NOMO-1 treated with dmso at 0.1 percent for 144 hours (cell line): ENCODE measurements at regions not wholly inside any gene's neighbourhood (a gene's known extent, or its start where the extent isn't known, plus 50 kb on each side); places are given as distances from the start of the nearest gene placed in this dataset.

Experiments used
- DNase-seq: peaks from one replicate; lab custom pipeline; 2025; ENCODE audit not compliant: unreplicated experiment; lab: John Stamatoyannopoulos, UW

DNA sequence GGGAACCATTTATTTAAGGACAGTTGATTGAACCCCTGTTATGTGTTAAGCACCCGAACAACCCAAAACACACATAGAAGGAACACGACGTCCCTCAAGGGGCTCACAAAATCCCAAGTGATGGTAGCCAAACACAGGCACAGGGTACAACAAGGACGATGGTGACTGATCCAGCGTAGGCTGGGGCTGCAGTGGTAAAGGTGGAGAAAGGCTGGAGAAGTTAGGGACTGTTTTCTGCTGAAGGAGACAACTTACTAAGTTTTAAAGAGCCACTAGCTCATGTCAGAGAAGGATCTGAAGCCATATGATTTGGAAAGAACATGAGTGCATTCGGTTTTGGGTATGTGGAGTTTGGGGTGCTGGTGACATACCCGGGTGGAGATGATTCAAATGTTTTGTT is 229.6 kb upstream of the TNRC6C start:
- no peak for DNase-seq

DNA sequence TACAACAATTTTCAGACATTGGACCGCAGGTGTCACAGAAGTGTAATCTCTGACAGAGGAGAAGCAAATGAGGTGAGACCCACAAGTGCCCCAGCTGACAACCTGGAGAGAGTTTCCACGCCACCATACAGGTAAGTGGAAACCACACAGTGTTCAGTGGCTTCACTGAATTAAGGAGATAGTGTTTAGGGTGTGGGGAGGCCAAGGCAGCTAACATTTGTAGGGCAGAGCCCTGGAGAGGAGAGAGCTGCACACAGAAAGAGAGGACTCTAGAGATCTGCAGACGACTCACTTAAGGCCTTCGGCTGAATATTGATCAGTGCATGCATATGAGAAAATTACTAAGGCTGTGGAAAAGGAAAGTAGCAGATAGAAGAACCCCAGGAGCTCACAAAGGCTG is 228.9 kb upstream of the TNRC6C start:
- no peak for DNase-seq

DNA sequence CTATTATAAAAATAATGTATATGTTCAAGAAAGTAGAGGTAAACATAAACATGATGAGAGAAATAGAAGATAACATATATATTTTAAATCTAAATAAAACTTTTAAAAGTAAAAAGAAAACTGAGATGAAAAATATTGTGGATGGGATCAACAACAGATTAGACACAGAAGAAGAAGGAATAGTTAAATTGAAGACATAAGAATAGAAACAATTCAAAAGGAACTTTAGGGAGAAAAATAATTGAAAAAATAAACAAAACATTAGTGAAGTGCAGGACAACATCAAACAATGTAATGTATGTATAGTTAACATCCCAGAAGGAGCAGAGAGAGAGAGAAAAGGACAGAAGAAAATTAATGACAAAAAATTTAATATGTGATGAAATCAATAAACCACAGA is 228.1 kb upstream of the TNRC6C start:
- DNase-seq = no peak

DNA sequence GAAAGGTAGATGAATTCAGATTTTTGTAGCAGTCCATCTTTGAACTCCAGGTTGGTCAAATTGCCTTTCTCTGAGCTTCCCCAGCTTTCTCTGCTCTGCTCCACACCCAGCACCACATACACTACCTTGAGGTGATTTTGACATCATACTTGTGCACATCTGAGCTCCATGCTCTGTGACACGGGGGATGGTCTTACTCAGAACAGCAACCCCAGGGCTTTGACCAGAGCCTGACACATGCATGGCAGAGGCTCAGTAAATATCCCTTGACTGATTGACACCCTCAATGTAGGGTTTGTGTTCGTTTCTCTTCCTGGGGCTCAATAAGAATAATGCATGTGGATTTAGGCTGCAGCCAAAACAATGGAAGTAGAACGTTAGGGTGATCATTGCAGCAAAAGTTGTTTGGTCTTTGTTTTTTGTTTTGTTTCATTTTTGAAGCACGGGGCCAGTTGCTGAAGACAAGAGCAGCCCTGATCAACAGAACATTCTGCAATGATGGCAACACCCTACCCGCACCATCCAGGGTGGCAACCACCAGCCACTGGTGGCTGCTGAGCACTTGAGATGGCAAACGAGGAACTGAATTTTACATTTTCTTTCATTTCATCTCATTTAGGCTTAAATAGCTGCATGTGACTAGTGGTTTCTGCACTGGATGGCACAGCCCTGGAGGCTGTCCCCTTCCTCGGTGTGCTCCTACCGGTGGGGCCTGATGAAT is 224.8 kb upstream of the TNRC6C start:
- DNase-seq = no peak

DNA sequence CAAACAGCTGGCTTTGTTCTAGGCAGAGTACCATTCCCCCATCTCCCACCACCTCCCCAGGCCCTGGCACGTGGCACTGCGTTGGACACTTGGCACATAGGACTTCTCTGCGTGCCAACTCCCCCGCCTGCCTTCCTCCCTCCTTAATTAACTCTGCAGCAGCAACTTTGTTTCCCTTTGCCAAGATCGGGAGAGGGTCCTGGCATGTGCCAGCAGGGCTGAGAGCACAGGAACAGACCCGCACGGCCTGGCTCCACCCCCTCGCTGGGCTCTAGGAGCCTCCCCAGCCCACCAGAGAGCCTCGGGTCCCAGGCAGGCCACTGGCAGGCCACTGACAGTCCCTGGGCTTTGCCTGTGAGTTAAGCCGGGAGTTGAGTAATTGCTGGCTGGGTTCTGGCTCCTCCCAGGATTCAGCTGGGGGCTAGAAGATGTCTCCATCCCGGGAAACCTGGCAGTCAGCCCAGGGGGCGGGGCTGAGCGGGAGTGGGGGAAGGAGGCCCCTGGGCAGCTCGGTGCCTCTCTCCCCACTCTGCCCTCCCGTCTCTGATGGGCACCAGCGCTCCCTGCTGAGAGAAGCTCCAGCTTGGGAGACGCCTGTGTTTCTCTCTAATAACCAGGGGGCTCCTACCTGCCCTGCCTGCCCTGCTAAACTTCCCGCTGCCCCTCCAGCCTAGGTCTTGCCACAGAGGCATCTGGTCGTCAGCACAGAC is 224.0 kb upstream of the TNRC6C start:
- no peak for DNase-seq

DNA sequence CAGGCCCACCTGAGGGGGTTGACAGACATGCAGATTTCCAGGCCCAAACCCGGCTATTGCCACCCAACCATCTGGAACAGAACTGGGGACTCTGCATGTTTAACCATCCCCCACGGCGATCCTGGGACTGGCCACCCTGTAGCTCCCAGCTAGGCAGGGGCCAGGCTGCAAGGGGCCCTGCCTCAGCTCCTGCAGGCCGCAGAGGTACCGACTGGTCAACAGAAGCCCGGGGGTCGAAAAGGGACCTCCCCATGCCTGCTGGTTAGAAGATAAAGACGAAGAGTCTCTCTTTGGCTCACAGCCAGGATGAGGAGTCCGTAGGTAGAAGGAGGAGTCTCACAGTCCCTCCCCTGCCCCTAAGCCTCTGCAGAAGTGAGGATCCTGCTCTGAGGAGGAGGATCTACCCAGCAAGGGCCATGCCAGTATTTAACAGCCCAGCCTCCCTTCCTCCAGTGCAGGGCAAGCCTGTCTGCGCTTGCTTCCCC is 223.4 kb upstream of the TNRC6C start:
- no peak for DNase-seq

DNA sequence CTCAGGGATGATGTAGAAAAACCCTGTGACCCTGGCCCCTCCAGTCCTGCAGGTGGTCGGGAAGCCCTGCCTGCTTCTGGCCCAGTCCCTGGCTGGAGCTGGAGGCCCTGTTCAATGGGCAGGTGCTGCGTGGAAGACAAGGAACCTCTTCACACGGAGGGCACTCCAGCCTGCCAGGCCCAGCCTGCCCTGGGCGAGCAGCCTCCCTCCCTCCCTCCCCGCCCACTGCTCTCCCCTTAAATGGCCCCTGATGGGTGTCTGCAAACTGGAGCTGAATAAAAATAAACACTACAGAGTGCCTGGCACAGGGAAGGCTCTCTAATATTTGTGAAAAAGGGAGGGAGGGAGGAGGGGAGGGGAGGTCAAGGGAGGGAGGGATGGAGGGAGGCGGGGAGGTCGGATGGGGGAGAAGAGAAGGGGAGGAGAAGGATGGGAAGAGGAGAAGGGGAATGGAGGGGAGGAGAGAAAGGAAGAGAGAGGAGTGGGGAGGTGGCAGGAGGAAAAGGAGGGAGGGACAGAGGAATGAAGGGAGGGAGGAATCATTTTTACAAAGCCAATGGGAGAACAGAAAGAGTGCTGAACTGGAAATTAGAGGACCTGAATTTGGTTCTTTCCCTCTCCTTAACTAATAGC is 222.8 kb upstream of the TNRC6C start:
- no peak for DNase-seq

DNA sequence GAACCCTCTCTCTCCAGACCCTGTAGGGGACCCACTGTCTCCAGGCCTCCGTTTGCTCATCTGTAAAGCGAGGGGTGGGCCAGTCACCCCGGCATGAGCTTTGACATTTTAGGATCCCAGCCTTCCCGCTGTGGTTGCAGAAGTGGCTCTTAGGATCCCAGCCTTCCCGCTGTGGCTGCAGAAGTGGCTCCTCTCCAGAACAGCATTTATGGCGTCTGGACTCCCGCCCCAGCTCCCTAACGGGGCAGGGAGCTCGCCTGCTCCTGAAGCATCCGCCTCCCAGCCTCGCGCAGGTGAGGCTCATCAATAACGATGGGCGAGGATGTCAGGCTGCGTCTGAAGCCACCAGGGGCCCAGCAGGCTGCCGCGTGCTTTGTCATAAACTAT is 222.3 kb upstream of the TNRC6C start:
- no peak for DNase-seq

DNA sequence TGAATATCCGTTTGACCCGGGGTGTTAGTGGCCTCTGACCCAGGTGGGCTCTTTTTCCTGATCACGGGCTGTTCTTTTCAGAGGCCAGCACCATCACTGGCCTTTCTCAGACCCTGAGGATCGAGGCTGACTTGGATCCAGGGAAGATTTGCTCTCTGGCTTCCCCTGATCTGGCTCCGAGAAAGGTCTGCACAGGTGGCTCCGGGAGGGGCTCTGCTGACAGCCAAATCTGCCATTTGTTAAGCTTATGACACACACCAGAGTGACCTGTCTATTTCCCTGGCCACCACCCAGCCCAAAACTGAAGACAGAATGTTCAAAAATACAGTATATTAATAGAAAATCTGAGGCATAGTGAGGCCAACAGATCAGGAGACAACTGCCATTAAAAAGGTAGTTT is 221.8 kb upstream of the TNRC6C start:
- no peak for DNase-seq

DNA sequence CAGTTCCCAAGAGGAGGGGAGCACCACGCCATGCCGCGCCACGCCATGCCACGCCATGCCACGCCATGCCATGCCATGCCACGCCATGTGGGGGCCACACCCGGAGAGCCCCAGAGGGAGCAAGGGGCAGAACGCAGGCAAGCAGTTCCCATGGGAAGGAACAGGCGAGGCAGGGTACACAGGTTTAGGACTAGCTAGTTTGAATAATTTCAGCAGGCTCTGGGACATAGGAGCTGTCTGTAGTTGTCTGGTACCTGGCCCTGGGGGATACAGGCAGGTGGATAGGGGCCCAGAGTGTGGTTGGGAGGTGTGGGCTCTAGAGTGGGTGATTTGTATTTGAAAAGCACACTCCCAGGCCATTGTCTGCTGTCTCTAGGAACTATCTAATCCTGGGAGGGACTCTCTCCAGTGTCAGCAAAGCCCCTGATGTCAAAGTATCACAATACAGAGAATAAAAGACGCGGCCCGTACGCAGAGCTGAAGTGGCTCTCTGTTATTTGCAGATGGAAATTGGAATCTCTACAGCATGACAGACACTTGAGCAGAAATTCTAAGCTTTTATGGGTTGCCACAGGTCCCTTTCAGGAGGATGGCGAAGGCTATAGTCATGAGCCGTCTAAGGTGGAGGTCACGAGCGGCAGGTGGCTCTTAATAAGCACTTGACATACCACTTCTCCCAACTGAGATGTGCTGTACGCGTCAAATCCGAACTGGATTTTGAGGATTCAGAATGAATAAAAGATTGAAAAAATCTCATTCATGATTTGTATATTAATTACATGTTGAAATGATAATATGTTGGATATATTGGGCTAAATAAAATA is 220.8 kb upstream of the TNRC6C start:
- no peak for DNase-seq

DNA sequence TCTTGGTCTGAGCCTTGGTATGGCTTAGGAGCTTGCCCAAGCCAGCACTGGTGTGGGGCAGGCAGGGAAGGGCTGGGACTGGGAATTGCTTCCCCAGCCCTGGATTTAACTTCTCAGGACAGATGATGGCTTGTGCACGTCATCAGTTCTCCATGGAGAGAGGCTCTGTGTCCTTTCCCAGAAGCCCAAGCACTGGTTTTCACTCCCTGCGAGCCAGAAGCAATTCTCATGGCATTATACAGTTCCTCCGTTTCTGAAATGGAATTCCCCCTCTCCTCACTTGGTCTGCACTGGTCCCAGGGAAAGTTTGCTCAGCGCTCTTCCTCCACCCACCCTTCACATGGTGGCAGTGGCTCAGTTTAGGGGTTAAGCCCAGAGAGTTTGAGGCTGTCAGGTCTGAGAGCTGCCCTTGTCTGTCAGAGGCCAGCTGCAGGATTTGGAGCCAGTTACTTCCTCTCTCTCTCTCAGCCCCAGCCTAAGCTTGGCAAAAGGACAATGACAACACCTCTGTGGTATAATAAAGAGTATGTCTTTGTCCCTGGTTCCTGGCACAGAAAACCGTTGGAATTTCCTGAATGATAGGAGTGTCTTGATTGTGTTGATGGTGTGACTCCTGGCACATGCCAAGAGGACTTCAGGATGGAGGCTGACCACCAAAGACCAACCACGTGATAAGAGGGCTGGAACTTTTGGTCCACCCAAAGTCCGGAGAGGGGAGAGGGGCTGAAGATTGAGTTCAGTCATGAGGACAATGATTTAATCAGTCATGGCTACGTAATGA is 219.6 kb upstream of the TNRC6C start:
- no peak for DNase-seq

DNA sequence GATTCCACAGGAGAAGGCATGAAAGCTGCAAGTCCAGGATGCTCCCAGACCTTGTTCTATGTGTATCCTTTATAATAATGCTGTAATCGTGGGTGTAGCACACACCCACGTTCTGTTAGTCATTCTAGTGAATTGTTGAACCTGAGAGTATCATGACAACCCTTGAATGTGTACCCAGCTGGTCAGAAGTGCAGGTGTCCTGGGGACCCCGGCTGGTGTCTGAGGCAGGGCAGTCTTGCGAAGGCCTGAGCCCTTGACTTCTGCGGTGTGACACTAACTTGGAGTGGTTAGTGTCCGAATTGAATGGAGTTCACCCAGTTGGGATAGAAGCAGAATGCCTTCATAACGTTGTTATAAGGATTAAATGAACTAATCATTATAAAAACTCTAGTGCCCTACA is 218.0 kb upstream of the TNRC6C start:
- DNase-seq = no peak

DNA sequence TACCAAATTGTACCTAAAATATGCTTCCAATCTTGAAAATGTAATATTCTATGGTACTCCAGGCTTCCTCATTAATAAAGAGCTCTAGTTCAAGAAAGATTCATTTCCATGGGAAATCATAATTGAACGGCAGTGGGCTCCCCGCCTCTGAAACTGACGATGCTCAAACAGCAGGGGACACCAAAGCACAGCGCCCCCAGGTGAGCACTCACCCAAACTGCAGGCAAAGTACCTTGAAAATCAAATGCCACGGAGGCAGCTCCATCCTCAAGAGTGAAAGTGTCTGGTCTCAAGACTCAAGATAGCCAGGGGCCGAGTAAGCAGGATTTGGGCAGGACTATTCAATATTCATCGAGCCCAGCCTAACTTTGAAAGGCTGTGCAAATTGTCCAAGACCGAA is 217.4 kb upstream of the TNRC6C start:
- DNase-seq = no peak

DNA sequence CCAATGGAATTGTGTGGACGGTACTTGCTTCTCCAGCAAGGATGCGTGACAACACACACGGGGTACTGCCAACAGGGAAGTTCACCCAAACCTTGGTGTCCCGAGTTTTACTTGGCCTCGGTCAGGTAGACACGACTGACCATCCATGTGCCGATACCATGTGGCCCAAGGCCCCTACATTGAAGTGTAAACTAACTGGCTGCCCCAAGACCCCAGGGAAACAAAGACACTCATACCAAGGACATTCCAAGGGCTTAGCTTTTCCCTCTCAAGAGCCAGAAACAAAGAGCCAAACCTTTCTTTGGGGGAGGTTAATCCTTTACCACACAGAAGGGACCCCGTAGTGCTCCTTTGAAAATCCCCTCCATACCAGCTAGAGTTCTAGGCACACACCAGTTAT is 215.9 kb upstream of the TNRC6C start:
- DNase-seq = no peak

DNA sequence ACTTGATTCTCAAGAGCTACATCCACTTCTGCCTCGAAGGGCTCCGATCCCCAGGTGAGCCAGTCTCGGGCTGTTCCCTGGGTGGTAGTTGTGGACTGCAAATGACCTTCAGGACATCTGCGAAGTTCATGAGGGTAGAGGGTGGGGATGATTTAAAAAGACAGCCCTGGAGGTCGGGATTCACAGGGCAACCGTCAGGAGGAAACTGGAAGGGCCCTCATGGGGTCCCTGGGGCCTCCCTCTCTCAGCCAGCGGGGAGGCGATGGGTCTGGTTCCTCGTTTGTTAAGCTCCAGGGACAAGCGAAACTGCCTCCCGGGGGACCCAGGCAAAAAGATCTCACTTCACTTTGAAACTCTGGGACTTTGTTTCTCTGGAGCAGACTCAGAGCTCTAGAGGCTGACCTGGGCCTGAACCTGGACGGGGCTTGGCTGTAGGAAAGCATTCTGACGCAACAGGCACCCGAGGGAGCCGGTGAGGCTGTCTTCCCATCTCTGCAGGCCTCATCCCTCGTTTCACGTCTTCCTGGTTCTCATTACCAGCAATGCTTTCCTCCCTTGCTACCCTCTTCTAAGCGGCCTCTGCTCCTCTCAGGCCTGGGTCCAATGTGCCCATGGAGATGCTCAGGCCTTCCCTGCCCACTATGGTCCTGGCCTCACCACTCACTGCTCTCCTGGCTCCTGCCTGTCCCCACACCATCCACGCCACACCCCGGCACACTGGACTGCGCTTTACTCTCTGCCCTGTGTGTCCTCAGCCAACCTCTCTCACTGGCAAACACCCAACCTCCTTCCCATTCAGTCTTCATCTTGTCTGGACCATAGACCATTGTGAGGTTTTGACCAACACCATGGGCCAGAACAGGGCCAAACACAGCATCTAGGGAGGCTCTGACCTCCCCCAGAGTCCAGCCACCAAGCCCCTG is 214.2 kb upstream of the TNRC6C start:
- no peak for DNase-seq

DNA sequence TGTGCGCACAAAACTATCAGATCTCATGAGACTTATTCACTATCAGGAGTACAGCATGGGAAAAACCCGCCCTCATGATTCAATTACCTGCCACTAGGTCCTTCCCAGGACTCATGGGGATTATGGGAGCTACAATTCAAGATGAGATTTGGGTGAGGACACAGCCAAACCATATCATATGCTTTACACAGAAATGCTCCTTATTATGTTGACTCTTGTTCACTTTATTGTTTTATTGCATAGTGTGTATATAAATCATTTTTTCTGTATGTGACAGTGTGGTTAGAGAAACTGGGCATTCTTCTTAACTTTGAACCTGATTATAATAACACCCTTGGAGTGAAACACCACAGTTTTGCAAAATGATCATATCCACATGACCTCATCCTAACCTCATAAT is 212.8 kb upstream of the TNRC6C start:
- DNase-seq = no peak

DNA sequence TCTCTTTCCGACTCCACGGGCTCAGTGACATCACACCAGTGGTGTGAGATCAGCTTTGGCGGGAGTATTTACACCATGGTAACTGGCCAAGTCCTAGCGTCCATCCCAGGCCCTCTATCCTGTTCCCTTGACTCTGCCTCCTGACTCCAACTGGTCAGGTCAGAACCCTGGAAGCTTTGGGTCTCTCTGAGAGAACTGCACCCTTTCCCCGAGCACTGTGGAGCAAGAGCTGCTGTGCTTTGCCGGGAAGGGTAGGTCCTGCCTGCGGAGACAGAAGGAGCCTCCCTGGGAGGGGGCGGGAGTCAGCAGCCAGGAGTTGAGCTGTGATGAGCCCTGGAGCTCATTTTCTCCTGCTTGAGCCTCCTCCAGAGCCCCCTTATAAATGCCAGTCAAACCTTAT is 212.1 kb upstream of the TNRC6C start:
- DNase-seq = no peak

DNA sequence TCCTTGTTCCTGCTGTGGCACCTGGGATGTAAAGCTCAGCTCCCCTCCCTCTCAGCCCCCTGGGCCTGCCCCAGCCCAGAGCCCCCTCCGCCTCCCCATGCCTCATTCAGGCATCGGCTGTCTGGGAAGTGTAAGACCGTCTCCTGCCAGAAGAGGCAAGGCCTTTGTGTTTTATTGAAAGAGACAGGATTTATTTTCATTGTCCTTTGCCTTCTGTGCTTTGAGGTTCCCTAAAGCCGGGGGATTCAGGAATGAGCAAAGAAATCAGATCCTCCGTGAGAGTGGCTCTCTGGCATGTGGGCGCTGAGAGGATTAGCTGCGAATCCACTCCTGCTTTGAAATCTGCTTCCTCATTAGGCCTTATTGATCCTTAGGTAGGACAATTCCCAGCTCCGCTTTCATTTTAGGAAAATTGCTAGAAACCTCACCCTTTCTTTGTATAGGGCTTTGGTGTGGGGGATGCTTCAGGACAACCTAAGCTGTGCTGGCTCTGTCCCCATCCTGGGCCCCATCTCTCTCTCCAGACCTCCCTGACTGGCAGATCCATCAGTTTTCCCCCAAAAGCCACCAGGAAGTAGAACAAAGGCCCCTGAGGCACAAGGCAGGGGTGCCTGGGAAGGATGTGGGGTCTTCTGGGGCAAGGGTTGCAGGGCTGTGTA is 211.5 kb upstream of the TNRC6C start:
- DNase-seq = no peak

DNA sequence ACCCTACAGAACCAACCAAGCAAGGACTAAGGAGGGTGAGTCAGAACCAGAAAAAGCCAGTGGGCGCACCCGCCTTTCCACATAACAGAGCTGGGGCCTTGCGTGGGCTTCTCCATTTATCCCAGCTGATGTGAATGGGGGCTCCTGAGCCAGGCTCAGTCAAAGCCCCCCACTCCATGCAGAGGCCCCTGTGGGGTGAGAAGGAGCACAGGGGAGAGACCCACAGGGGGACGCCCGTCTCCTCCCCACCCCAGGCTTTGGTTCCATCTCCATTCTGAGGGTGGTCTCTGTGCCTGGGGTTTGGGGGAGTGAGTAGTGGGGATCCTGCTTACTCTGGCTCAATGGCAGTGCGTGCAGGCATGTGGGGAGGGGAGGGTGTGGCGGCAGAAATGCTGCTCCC is 210.1 kb upstream of the TNRC6C start:
- no peak for DNase-seq
